GM18517 (cell line): ENCODE measurements at regions not wholly inside any gene's neighbourhood (a gene's known extent, or its start where the extent isn't known, plus 50 kb on each side); places are given as distances from the start of the nearest gene placed in this dataset.

Experiments used
- ATAC-seq: cut with Tn5 transposase; IDR thresholded peaks from one replicate; pipeline ENCODE4 v1.9.1; 2021; ENCODE audit warnings: mild to moderate bottlenecking, moderate library complexity; ENCODE audit not compliant: unreplicated experiment

DNA sequence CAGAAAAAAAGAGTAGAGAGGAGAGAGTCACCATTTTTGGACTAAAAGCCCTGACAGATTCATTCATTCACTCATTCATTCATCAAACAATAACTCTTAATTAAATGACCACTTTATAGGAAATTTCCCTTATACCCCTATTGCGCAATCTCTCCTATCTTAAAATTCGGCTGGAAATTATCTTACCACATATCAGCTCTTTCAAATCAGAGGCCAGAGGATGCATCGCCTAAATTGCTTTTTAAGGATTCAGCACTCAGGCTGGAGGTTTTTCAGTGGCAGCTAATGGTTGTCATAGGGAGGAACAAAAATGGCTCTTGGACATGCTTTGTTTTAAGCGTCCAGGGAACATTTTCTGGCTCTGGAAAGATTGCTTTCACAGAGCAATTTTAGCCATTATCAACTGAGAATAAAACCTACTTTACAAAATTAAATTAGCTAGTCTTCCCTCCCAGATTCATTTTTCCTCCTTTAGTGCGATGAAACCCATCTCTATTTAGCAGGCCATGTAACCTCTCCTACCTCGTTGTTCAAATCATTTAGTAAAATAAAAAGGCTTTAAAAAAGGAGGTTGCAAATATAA, 115.2 kb downstream of the OLFM4 start:
- ATAC-seq: no peak

DNA sequence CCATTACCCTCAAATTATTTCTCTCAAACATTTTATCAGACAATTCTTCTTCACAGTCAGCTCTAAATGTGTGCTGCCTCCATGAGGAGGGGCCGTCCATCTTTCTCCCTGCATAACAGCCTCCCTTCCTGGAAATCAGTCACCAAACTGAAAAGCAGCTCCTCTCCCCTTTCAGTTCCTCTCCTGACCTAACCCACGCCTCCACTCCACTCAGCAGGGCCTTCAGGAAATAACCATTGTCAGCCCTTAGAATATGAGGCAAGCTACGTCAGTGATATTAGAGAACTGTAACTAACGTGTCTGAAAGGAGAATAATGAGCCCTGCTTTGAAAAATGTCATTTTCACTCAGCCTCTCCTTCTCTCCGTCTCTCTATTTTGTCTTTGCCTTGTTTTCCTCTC, 116.2 kb downstream of the OLFM4 start:
- no peak for ATAC-seq

DNA sequence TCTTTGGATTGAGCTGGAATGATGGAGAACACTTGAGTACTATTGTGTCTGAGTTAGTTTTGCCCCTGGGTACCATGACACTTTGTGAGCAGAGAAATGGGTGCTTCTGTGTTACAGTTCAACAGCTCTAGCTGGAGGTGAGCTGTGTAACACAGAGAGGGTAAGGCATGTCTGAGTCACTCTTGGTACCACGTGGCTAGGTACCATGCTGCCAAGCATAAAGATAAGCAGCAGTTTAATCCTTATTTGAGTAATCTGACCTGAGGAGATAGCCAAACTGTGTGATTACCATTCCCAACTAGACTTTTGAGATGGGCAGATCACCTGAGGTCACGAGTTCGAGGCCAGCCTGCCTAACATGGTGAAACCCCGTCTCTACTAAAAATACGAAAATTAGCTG, 122.0 kb downstream of the OLFM4 start:
- no peak for ATAC-seq

DNA sequence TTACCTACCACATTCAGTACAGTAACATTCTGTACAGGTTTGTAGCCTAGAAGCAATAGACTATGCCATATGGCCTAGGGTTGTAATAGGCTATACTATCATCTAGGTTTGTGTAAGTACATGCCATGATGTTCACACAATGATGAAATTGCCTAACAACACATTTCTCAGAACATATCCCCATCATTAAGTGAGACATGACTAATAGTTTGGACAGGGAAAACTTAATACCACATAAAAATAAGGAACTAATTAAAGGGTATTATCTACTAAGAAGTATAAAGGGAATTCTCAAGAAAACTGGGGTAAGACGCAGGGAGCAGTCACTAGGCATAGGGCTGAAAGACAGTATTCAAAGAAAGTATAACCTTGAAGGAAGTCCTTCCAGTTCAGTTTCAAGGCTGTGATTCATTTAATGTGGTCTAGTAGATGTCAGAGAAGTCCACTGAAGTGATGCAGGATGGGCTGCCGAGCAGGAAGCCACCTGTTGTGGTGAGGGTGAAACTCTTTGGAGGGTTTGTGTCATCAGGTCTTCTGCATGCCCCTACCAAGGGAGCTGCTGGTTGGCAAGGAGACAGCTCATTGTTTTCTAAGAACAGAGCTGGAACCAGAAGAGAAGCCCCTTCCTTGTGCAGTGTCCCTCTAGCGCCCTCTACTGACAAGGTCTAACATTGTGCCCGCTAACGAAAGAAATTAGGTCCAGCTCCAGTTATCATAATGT, 122.9 kb downstream of the OLFM4 start:
- peak; percentile 93 for ATAC-seq

DNA sequence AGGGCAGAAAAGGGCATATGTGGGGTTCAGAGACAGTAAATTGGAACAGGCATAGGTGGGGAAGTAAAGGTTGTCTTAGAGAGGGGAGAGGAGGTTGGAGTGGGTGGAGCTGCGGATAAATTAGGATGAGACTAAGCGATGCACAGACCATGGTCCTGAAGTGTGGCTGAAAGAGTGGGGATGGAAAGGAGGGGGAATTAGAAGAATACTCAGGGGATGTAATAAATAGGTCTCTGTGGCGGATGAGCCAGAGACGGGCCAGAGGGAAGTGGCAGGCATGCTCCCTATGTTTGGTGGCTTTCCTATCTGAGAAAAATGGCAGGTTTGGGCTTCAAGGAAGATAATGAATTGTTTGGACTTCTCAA, 123.4 kb downstream of the OLFM4 start:
- no peak for ATAC-seq

DNA sequence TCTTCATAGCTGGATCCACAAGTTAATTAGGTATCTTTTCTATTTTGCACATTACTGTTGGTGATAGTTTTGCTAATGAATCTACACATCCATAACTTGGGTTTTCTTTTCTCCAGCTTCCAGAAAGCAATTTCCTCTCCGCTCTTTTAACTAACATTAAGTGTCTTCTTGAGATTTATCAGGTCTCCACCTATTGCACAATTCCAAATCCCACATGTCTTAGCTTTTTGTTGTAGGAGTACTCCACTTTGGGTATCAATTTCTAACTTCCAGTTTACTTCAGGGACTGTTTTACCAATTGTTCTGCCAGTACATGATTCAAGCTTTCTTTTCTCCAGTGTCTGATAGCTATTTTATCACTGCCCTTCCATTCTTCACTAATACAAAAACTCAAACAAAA, 129.6 kb downstream of the OLFM4 start:
- ATAC-seq: no peak

DNA sequence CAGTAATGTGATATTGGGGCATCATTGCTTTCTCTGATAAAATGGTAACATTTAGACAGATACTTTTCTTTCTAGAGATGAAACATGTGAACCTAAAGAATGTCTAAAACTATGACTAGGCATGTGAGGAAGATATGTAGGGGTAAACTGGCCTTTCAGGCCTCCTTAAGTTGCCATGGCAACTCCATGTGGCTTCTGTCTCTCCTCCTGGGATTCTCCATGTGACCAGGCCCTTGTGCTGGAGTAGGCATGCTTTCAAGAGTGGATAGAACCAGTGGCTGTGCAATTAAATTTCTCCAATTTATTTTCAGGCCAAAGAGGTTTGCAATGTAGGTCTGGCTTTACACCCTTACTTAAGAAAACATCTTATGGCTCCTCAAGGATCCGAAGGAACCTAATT, 130.8 kb downstream of the OLFM4 start:
- ATAC-seq: no peak

DNA sequence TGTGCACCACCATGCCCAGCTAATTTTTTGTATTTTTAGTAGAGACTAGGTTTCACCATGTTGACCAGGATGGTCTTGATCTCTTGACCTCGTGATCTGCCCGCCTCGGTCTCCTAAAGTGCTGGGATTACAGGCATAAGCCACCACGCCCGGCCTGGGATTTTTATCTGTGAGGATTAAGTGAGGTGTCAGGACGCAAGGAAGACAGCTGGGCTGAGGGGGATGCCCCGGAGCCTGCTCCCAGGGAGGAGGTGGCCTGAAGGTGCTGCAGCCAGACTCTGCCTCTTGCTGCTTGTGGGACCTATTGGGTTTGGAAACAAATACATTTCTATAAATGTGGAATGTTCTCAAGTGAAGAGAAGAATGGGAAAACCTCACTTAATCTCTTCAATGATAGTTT, 131.6 kb downstream of the OLFM4 start:
- no peak for ATAC-seq

DNA sequence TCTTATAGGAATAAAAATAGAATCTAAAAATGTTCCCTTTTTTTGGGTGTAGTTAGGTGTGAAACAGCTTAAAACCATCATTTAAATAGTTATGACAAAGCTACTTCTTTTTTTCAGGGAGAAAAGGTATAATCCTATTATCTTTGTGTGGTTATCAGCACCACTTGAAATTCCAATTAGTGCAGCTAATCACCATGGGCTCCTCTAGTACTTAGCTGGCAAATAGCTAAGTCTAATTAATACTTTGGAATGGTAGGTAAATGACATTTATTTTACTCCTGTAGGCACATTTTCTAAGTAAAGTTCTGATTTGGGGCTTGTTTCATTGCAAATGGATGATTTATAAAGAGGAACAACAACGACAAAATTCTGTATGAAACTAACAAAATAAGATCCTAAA, 132.6 kb downstream of the OLFM4 start:
- ATAC-seq: no peak

DNA sequence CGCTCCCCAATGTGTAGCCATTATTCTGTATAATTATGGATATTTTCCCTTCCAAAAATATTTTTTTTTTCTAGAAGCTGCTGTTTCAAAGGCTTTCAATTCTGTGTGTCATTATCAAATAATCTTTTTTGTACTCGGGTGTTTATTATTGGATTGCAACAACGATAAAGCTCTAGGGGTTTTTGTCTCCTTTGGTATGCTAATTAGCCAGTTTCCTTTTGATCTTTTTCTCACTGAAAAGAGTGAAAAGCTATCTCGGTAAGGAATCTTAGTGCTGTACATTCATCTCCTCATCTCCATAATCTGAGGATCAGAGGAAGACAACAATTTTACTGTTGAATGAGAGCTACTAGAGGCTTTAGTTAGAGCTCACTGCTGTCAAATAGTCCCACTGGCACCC, 136.6 kb downstream of the OLFM4 start:
- no peak for ATAC-seq

DNA sequence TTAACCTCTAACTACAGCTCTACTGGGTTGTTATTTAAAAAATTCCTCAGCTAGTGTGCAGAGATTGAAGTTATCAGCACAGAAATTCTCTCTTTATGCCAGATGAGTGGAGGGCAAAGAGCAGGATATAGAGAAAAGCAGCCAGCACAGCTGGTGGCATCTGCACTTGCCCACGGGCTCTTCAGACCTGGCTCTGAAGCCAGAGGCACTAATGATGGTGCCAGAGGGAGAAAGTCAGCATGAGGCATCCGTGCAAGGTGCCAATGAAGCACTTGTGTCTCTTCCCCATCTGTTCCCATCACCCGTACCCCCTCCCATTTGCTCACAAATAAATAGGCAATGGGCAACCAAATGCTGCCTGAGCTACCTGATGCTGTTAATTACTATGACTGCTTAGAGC, 138.9 kb downstream of the OLFM4 start:
- ATAC-seq: no peak

DNA sequence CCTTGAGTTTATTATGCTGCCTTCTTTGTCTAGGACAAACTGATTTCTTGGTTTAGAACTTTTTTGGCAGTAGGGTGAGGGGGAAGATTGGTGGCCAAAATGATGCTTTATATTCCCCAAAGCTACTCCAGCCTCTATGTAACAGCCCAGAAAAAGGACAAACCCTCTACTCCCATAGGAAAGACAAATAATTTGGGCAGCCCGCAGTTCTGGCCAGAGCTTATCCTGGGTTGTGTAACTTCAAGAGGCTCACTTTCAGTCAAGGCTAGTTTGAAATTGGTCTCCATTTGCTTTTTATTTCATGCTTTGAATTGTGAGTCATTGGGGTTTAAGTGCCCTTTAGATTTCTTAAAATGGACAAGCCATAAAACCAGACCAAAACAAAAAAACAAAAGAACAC, 142.3 kb downstream of the OLFM4 start:
- ATAC-seq: no peak

DNA sequence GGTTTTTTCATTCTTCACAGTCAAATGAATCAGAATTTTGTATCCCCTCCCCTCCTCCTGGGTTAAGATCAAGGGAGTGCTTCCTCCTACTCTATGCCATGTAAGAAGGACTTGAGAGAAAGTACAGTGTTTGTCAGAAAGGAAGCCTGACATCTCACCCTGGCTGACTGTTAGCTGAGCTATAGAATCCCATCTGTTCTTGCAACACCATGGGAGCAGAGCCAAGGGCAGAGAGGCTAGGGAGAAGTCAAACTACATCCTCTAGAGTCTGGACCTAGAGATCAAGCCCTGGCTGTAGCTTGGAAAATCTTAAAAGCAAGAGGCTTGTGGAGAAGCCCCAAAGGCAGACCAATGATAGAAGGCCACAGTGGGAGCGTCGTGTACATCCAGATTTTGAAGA, 145.9 kb downstream of the OLFM4 start:
- ATAC-seq: no peak

DNA sequence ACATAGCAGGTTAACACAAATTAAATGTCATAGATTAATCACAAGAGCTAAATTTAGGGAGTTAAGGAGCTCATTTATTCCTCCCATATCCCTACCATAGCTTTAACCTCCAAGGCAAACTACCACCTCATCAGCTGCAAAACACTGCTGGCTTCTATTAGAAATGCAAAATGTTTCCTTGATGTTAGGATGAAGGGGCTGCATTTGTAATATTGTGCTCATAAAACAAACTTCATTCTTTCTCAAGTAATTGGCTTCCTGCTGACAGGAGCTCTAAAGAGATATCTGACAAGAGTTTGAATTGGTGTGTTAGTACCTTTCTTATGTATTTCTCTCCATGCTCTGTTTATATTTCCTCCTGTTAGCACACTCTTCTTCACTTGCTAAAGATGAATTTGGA, 152.1 kb downstream of the OLFM4 start:
- no peak for ATAC-seq

DNA sequence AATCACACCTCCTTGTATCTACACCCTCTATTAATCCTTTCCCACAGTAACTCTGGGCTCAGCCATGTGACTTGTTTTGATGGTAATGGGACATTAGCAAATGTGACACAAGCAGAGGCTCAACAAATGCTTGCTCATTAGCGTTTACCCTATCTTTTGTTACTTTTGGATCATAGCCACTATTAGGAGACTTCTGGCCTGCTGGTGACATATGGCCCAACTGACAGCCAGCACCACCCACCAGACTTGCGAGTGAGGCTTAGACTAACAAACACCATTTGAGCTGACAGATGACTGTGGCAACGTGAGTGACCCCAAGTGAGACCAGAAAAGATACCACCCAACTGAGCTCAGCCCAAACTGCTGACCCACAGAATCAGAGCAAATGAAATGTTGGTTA, 154.1 kb downstream of the OLFM4 start:
- no peak for ATAC-seq

DNA sequence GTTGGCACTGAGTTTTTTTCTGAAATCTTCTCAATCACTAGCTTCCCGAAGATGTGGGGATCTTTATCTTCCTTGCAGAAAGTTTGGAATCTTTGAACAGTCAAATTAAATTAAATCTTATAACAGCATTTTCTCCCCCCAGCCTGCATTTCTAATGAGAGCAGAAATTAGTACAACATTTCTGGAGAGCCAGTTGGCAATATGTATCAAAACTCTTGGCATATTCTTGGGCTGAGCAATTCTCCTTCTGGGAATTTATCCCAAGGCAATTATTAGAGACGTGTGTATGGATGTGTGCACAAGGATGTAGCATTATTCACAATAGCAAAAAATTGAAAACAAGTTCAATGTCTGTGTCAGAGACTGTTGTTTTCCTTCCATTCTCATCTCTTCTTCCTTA, 159.5 kb downstream of the OLFM4 start:
- ATAC-seq: no peak

DNA sequence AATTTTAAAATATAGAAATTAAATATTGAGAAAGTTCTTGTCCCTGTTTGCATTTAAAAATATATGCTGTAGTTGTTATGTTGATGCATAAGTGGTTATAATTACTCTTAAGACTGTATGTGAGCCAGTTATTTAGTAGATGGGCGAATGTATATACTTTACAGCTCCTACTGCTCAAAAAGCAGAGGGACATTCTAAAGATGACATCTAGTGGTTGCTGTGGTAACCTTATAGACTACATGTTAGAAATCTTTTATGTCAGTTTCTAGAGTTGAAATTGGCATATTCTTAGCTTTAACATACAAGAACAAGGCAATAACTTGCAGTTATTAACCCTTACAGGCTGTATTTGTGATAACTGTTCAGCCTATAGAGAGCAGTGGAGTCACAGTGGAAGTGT, 160.5 kb downstream of the OLFM4 start:
- no peak for ATAC-seq

DNA sequence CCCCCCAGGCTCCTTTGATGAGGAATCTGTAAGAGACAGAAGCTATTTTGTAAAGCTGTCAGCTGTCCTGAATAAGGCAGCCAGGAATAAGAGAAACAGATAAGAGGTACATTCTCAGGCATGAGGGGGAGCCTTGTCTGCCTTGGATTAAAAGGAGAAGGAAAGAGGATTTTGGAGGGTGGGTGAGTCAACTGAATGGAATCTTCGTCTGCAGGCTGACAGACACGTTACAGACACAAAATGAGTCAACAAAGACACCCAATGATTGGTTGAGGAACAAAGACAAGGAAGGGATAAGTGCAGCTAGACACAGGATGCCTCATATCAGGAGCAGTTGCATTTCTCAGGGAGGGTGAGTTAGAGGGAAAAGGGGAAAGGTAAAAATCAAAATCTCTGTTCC, 162.5 kb downstream of the OLFM4 start:
- no peak for ATAC-seq

DNA sequence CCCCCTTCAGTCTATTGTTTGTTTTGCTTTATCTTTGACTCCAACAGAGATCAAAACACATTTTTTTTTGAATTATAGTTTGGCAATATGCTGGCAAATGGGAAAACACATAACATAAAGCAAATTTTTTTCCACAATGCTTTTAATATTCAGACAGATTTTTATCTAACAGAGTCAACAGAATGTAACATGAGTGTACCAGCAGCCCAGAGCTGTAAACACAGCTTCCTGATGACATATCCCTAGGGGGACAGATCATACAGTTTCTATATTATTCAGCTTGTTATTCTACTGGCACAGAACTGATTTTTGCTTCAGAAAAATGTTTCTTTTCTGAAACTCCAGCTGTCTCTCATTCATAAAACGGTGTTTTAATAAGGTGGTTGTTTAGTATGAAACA, 168.8 kb downstream of the OLFM4 start:
- ATAC-seq: no peak

DNA sequence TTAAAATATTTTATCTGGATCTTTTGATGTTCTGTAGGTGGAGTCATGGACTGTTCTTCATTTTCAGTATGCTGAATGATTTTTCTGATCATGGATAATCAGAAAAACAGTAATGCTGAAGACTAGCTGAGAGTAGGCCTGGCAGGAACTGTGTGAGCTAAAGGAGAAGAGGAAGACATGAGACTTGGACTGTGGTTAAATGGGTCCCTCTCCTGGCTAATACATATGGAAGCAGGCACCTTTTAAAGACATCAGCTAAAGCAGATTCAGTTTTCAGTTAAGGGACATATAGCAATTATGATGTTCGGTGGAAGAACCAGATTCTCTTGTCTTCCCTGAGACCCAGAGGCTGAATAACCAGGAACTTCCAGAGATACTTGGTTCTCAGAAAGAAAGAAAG, 169.4 kb downstream of the OLFM4 start:
- no peak for ATAC-seq

DNA sequence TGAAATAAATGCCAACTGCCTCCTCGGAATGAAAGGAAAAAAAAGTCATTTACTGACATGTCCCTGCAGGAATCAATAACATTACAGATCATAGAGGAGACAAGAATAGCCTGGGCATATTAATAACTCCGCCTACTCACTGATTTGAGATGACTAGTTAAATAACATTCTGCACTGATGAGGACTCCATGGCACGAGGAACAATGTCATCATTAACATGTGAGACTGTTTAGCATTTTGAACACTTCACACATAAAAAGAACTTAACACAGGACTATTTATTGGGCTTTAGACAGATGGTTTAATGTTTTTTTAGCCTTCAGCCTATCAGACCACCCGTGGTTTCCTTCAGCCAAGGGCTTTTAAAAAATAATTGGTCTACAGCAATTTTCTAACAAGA, 170.1 kb downstream of the OLFM4 start:
- no peak for ATAC-seq

DNA sequence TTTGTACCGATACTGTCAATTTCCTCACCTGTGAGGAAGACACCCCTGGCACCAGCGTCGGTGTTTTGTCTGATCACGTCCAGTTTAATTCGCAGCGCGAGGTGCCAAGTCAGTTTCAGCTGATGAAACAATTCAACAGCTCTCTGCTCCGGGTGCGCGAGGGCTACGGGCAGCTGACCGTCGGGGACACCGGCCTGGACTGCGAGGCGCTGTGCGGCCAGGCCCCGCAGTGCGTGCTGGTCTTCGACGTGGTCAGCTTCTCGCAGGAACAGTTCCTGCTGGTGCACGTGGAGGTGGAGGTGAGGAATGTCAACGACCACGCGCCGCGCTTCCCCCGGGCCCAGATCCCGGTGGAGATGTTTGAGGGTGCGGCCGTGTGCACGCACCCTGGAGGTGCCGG, 171.5 kb downstream of the OLFM4 start:
- no peak for ATAC-seq
